ENCODE measurements at regions not wholly inside any gene's neighbourhood (a gene's known extent, or its start where the extent isn't known, plus 50 kb on each side); places are given as distances from the start of the nearest gene placed in this dataset.

GRCh38 chr16:65875381-65876055, 491.0 kb upstream of the CDH5 start:
- TF ChIP-seq CTCF (conservative IDR thresholded peaks at IDR 0.05 in 1 of 2, IDR thresholded peaks at IDR 0.05 in 1 of 2; ENCODE audit: low read depth in 1 of 2, low read length in 2 of 2) (no peak), EZH2 (IDR thresholded peaks at IDR 0.05; ENCODE audit: low read length, missing control alignments) (no peak)
